Muscle layer of colon (tissue), 2 donors: ENCODE measurements at regions not wholly inside any gene's neighbourhood (a gene's known extent, or its start where the extent isn't known, plus 50 kb on each side); places are given as distances from the start of the nearest gene placed in this dataset.

Experiments used
- H3K27ac ChIP-seq: one replicate; pipeline ENCODE4 v1.7.0; 2013; ENCODE audit warnings: low read depth, mild to moderate bottlenecking, low read length, moderate library complexity
- H3K27me3 ChIP-seq, 2 donors: one replicate each; pipeline ENCODE4 v1.7.0; 2013; ENCODE audit warnings: low read length in 2 of 2, mild to moderate bottlenecking in 2 of 2; ENCODE audit not compliant: insufficient read depth in 2 of 2, control insufficient read depth in 1 of 2
- H3K36me3 ChIP-seq: one replicate; pipeline ENCODE4 v1.7.0; 2013; ENCODE audit warnings: mild to moderate bottlenecking, low read length; ENCODE audit not compliant: insufficient read depth
- H3K4me1 ChIP-seq: one replicate; pipeline ENCODE4 v1.7.0; 2013; ENCODE audit warnings: mild to moderate bottlenecking, low read length; ENCODE audit not compliant: insufficient read depth
- H3K4me3 ChIP-seq, 2 donors: one replicate each; pipeline ENCODE4 v1.7.0; 2013; ENCODE audit warnings: low read length in 2 of 2, low read depth in 1 of 2, mild to moderate bottlenecking in 1 of 2, moderate library complexity in 1 of 2
- H3K9ac ChIP-seq: one replicate; pipeline ENCODE4 v1.7.0; 2013; ENCODE audit warnings: low read length
- H3K9me3 ChIP-seq: one replicate; pipeline ENCODE4 v1.7.0; 2013; ENCODE audit warnings: mild to moderate bottlenecking, low read length
- donor health status: abdominal sarcoma.
- donor health status: Adenocarcinoma of cecum.

DNA sequence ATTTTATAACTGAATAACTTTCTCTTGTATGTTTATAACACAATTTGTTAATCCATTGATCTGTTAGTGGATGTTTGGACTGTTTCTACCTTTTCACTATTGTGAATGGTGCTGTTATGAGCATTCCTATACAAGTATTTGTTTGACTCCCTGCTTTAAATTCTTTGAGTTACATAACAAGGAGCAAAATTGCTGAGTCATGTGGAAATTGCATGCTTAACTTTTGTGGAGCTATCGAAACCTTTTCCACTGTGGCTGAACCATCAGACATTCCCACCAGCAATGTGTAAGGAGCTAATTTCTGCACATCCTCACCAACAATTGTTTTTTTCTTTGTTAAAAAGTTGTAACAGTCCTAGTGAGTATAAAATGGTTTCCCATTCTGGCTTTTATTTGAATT, 415.5 kb downstream of the CBLN2 start:
- Histone ChIP-seq H3K36me3 (no peaks in the 10 kb centered on the region), H3K9me3 (no peaks in the 10 kb centered on the region), H3K27ac (no peak overlapping the region), H3K4me3 (no peak overlapping the region), H3K4me1 (no peaks in the 10 kb centered on the region), H3K9ac (no peak overlapping the region), H3K27me3 (no peaks in the 10 kb centered on the region)

GRCh38 chr18:72122103-72122502, 422.0 kb downstream of the CBLN2 start:
- no peak overlapping the region for H3K4me3 ChIP-seq
- H3K9me3 ChIP-seq, result no peaks in the 10 kb centered on the region
- no peaks in the 10 kb centered on the region for H3K36me3 ChIP-seq
- H3K4me1 ChIP-seq, result no peaks in the 10 kb centered on the region
- no peak overlapping the region for H3K9ac ChIP-seq
- no peak overlapping the region for H3K27ac ChIP-seq
- H3K27me3 ChIP-seq, result no peaks in the 10 kb centered on the region

- Histone ChIP-seq H3K9me3 (no peaks in the 10 kb centered on the region), H3K4me1 (no peaks in the 10 kb centered on the region), H3K4me3 (no peak overlapping the region), H3K27me3 (no peaks in the 10 kb centered on the region), H3K27ac (no peak overlapping the region), H3K9ac (no peak overlapping the region), H3K36me3 (no peaks in the 10 kb centered on the region)
Measured at GRCh38 chr18:72119082-72119481, 425.1 kb downstream of the CBLN2 start.

GRCh38 chr18:72114801-72115594, 429.1 kb downstream of the CBLN2 start:
- H3K4me1 ChIP-seq, result no peaks in the 10 kb centered on the region
- H3K4me3 ChIP-seq, result no peak overlapping the region
- no peak overlapping the region for H3K27ac ChIP-seq
- H3K9me3 ChIP-seq, result no peaks in the 10 kb centered on the region
- no peaks in the 10 kb centered on the region for H3K36me3 ChIP-seq
- no peak overlapping the region for H3K9ac ChIP-seq
- no peaks in the 10 kb centered on the region for H3K27me3 ChIP-seq

DNA sequence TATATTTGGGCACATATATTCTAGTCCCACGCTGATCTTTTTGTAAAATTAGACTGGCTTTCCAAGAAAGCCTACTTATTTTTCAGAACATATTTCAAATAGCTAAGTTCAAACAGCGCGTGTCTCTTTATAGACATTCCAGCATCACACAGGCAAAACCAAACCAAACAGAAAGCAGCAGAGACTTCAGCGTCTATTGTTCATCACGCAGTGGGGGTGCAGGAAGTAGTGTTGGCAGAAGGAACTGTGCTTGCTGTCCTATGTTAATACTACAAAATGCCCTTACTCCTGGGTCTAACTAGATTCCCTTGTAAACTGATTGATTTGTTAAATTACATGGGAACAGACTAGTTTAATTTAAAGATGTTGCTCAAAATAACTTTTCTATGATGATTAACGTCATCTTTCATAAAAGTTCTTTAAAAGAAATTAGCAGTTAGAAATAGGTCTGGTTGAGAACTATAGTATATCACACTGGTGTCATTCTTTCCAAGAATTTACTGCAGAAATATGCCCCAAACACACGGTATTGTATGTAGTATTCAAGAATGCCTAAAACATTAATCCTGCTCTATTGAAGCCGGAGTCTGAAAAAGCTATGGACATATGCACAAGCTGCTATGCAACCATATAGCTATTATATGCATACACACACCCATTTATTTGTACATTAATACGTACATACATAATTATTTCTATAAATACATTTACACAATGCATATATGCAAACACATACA, 436.3 kb downstream of the CBLN2 start:
- H3K9me3 ChIP-seq, result no peaks in the 10 kb centered on the region

DNA sequence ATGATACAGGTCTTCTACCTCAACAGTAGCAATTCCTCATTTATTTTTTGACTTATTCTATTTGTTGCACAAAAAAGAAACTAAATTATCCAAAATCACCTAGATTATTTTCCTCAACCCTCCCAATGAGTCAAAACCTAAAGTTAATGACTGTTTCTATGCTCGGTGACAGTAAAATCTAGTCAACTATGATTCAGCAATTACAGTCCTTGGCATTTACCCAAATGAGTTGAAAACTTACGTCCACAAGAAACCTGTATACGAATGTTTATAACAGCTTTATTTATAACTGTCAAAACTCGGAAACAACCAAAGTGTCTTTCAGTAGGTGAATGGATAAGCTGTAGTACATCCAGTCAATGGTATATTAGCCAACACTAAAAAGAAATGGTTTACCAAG, 439.3 kb downstream of the CBLN2 start:
- no peak overlapping the region for H3K4me3 ChIP-seq
- H3K36me3 ChIP-seq, result no peaks in the 10 kb centered on the region
- no peaks in the 10 kb centered on the region for H3K9me3 ChIP-seq
- no peak overlapping the region for H3K9ac ChIP-seq
- H3K27me3 ChIP-seq, result no peaks in the 10 kb centered on the region
- no peak overlapping the region for H3K27ac ChIP-seq
- no peaks in the 10 kb centered on the region for H3K4me1 ChIP-seq

More for the DNA sequence above, 436.3 kb downstream of the CBLN2 start:
- H3K27ac ChIP-seq, result no peak overlapping the region
- no peaks in the 10 kb centered on the region for H3K4me1 ChIP-seq
- no peaks in the 10 kb centered on the region for H3K27me3 ChIP-seq
- no peak overlapping the region for H3K9ac ChIP-seq
- no peak overlapping the region for H3K4me3 ChIP-seq
- H3K36me3 ChIP-seq, result no peaks in the 10 kb centered on the region

DNA sequence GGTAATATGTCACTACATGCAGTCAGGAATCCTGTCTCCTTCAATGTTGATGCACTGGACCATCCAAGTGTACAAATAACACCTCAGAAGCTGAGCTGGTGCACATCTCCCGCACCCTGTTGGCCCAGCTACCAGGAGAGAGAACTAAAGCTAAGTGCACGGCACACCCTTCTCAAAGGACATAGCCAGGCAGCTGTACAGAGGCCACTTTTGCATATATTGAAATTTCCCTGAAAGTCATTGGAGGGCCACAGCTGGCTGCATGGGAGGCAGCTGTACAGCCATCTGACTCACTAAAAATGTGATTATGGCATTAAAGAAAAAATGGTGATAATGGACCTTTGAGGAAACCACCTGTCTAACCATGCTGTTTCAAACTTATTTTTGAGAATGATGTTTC, 441.7 kb downstream of the CBLN2 start:
- Histone ChIP-seq H3K27ac (no peak overlapping the region), H3K4me1 (no peaks in the 10 kb centered on the region), H3K9ac (no peak overlapping the region), H3K36me3 (no peaks in the 10 kb centered on the region), H3K9me3 (no peaks in the 10 kb centered on the region), H3K27me3 (no peaks in the 10 kb centered on the region), H3K4me3 (no peak overlapping the region)

GRCh38 chr18:72100465-72101004, 443.6 kb downstream of the CBLN2 start:
- Histone ChIP-seq H3K36me3 (no peaks in the 10 kb centered on the region), H3K27ac (no peak overlapping the region), H3K4me1 (no peaks in the 10 kb centered on the region), H3K27me3 (no peaks in the 10 kb centered on the region), H3K9me3 (no peaks in the 10 kb centered on the region), H3K4me3 (no peak overlapping the region), H3K9ac (no peak overlapping the region)

GRCh38 chr18:72091369-72091768, 452.8 kb downstream of the CBLN2 start:
- H3K27me3 ChIP-seq, result no peaks in the 10 kb centered on the region
- no peak overlapping the region for H3K4me3 ChIP-seq
- no peak overlapping the region for H3K27ac ChIP-seq
- no peak overlapping the region for H3K9ac ChIP-seq
- no peaks in the 10 kb centered on the region for H3K9me3 ChIP-seq
- H3K4me1 ChIP-seq, result no peaks in the 10 kb centered on the region
- H3K36me3 ChIP-seq, result no peaks in the 10 kb centered on the region

DNA sequence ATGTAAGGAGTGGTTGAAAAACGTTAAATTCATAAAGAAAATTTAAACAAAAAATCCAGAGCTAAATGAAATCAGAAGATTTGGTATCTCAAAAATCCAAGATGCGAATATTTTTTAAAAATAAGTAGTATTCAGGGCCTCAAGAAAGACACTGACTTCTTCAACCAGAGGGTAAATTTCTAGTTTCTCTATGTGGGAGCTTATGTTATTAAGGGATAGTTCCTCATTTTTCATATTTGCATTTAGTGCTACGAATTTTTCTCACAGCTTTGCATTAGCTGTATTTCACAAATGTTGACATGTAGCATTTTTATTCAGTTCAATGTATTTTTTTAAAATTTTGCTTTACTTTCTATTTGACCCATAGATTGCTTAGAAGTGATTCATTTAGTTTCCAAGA, 454.7 kb downstream of the CBLN2 start:
- H3K9me3 ChIP-seq, result no peaks in the 10 kb centered on the region
- H3K9ac ChIP-seq, result no peak overlapping the region
- no peak overlapping the region for H3K27ac ChIP-seq
- no peak overlapping the region for H3K4me3 ChIP-seq
- no peaks in the 10 kb centered on the region for H3K27me3 ChIP-seq
- H3K4me1 ChIP-seq, result no peaks in the 10 kb centered on the region
- no peaks in the 10 kb centered on the region for H3K36me3 ChIP-seq

DNA sequence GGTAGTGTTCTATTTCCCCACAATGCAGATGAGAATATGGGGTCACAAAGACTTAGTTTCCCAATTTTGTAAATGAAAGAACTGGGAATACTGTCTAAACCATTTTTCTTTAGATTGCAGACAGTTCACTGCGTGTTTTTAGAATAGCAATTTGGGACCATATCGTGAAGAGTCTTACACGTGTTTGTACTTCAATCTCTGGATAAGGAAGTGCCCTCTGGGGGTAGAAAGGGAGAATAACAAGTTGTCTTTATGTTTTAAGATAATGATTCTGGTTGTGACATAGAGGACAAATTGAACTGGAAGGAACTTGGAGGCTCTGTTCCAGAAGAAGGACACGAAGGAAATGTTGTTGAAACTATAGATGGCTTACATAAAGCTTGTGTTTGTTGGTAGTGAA, 457.7 kb downstream of the CBLN2 start:
- Histone ChIP-seq H3K4me1 (no peaks in the 10 kb centered on the region), H3K27ac (no peak overlapping the region), H3K4me3 (no peak overlapping the region)

More for the DNA sequence above, 457.7 kb downstream of the CBLN2 start:
- Histone ChIP-seq H3K9ac (no peak overlapping the region), H3K36me3 (no peaks in the 10 kb centered on the region), H3K9me3 (no peaks in the 10 kb centered on the region), H3K27me3 (no peaks in the 10 kb centered on the region)
